ENCODE measurements at regions not wholly inside any gene's neighbourhood (a gene's known extent, or its start where the extent isn't known, plus 50 kb on each side); places are given as distances from the start of the nearest gene placed in this dataset.

GRCh38 chr10:123552760-123553554, 113.2 kb upstream of the GPR26 start:
- Mint-ChIP-seq H3K9me3 (no peaks in the 10 kb centered on the region), H3K4me3 (no peak overlapping the region), H3K27ac (no peak overlapping the region), H3K27me3 (peaks cover 9% of the 10 kb centered on the region), H3K36me3 (no peaks in the 10 kb centered on the region), H3K4me1 (peaks cover 11% of the 10 kb centered on the region)
- peak; percentile 71 for ATAC-seq

GRCh38 chr10:123553810-123554430, 112.2 kb upstream of the GPR26 start:
- Mint-ChIP-seq H3K27me3 (peaks cover 9% of the 10 kb centered on the region), H3K4me1 (peaks cover 11% of the 10 kb centered on the region), H3K4me3 (no peak overlapping the region), H3K27ac (no peak overlapping the region), H3K9me3 (no peaks in the 10 kb centered on the region), H3K36me3 (no peaks in the 10 kb centered on the region)
- ATAC-seq, result no peak

DNA sequence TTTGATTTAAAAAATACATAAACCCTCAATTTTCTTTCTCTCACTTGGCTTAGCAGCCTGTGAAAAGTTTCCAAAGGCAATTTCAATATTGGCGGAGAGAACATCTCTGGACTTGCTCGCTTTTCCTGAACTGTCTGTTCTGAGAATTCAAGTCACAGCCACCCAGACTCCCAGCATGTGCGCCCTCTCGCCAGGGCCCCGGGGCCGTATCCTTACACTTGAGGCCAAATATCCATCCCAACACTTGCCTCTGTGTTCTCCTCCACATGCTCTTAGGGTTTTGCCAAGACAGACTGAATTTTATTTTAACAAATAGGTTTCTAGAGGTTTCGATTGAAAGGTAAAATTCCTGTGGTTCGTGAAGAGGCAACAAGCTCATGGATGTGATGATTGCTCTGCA, 111.5 kb upstream of the GPR26 start:
- Mint-ChIP-seq H3K36me3 (no peaks in the 10 kb centered on the region), H3K4me3 (no peak overlapping the region), H3K9me3 (no peaks in the 10 kb centered on the region), H3K27me3 (peaks cover 16% of the 10 kb centered on the region), H3K4me1 (peaks cover 16% of the 10 kb centered on the region), H3K27ac (no peak overlapping the region)
- ATAC-seq, result no peak

GRCh38 chr10:123555616-123556015, 110.5 kb upstream of the GPR26 start:
- Mint-ChIP-seq H3K27me3 (peaks cover 24% of the 10 kb centered on the region), H3K9me3 (no peaks in the 10 kb centered on the region), H3K4me1 (peaks cover 16% of the 10 kb centered on the region), H3K27ac (no peak overlapping the region), H3K4me3 (no peak overlapping the region), H3K36me3 (no peaks in the 10 kb centered on the region)
- ATAC-seq, result no peak

DNA sequence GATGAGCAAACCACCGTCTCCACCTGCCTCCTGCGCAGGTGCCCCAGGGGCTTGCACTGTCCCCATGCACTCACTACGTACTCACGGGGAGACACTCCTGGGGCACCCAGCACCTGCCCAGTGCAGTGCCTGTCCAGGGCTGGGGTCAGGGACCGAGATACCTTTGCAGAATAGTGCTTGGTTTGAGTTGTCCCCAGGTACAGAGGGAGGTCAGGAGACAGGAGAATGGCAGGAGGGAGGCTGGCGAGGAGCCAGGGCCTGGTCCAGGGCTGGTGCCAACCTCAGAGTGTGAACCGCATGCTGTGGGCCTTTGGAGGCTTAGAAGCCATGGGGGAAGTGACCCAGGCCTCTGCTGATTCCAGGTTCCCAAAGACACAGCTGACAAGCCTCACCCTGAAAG, 110.1 kb upstream of the GPR26 start:
- Mint-ChIP-seq H3K9me3 (no peaks in the 10 kb centered on the region), H3K27me3 (peaks cover 25% of the 10 kb centered on the region), H3K27ac (no peak overlapping the region), H3K36me3 (no peaks in the 10 kb centered on the region), H3K4me3 (no peak overlapping the region), H3K4me1 (peaks cover 16% of the 10 kb centered on the region)
- ATAC-seq, result no peak

- no peaks in the 10 kb centered on the region for H3K9me3 Mint-ChIP-seq
- no peak overlapping the region for H3K4me3 Mint-ChIP-seq
- no peak for ATAC-seq
- H3K36me3 Mint-ChIP-seq, result no peaks in the 10 kb centered on the region
- no peak overlapping the region for H3K27ac Mint-ChIP-seq
- peaks cover 16% of the 10 kb centered on the region for H3K4me1 Mint-ChIP-seq
- H3K27me3 Mint-ChIP-seq, result peaks cover 20% of the 10 kb centered on the region
These were observed 109.4 kb upstream of the GPR26 start for GRCh38 chr10:123556736-123557135.

- H3K4me1 Mint-ChIP-seq, result peaks cover 15% of the 10 kb centered on the region
- H3K36me3 Mint-ChIP-seq, result no peaks in the 10 kb centered on the region
- no peak overlapping the region for H3K27ac Mint-ChIP-seq
- ATAC-seq, result no peak
- no peaks in the 10 kb centered on the region for H3K9me3 Mint-ChIP-seq
- H3K27me3 Mint-ChIP-seq, result peaks cover 20% of the 10 kb centered on the region
- H3K4me3 Mint-ChIP-seq, result no peak overlapping the region
These were observed 108.6 kb upstream of the GPR26 start for GRCh38 chr10:123557366-123558108.

- Mint-ChIP-seq H3K9me3 (no peaks in the 10 kb centered on the region), H3K27ac (no peak overlapping the region), H3K4me3 (no peak overlapping the region), H3K4me1 (peaks cover 5% of the 10 kb centered on the region), H3K27me3 (peaks cover 20% of the 10 kb centered on the region), H3K36me3 (no peaks in the 10 kb centered on the region)
- ATAC-seq, result no peak
These were observed 107.5 kb upstream of the GPR26 start for GRCh38 chr10:123558651-123559050.

GRCh38 chr10:123559066-123559822, 106.9 kb upstream of the GPR26 start:
- Mint-ChIP-seq H3K4me1 (peaks cover 5% of the 10 kb centered on the region), H3K4me3 (no peak overlapping the region), H3K9me3 (no peaks in the 10 kb centered on the region), H3K27ac (no peak overlapping the region), H3K36me3 (no peaks in the 10 kb centered on the region), H3K27me3 (peaks cover 20% of the 10 kb centered on the region)
- ATAC-seq, result peak; percentile 62

DNA sequence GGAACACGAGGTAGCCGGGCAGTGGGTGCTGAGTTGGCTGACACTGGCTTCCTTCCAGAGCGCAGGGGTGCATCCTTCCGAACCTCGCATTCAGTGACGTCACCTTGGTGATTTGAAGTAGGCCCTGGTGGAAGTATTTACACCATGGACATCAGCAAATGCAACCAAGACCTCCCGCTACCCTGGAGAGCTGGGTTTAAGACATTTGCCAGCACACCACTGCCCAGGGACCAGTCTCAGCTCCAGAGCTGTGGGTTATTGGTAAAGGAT, 106.4 kb upstream of the GPR26 start:
- Mint-ChIP-seq H3K9me3 (no peaks in the 10 kb centered on the region), H3K27ac (no peak overlapping the region), H3K36me3 (no peaks in the 10 kb centered on the region), H3K4me3 (no peak overlapping the region), H3K4me1 (peaks cover 5% of the 10 kb centered on the region), H3K27me3 (peaks cover 20% of the 10 kb centered on the region)
- no peak for ATAC-seq

GRCh38 chr10:123560301-123561140, 105.6 kb upstream of the GPR26 start:
- H3K27me3 Mint-ChIP-seq, result peaks cover 20% of the 10 kb centered on the region
- ATAC-seq, result no peak
- H3K4me1 Mint-ChIP-seq, result peaks cover 5% of the 10 kb centered on the region
- no peak overlapping the region for H3K4me3 Mint-ChIP-seq
- H3K9me3 Mint-ChIP-seq, result no peaks in the 10 kb centered on the region
- no peak overlapping the region for H3K27ac Mint-ChIP-seq
- H3K36me3 Mint-ChIP-seq, result no peaks in the 10 kb centered on the region

GRCh38 chr10:123561141-123561440, 105.1 kb upstream of the GPR26 start:
- H3K36me3 Mint-ChIP-seq, result no peaks in the 10 kb centered on the region
- H3K4me1 Mint-ChIP-seq, result peaks cover 5% of the 10 kb centered on the region
- no peaks in the 10 kb centered on the region for H3K9me3 Mint-ChIP-seq
- no peak for ATAC-seq
- H3K27ac Mint-ChIP-seq, result no peak overlapping the region
- no peak overlapping the region for H3K4me3 Mint-ChIP-seq
- peaks cover 20% of the 10 kb centered on the region for H3K27me3 Mint-ChIP-seq

GRCh38 chr10:123562387-123562786, 103.8 kb upstream of the GPR26 start:
- Mint-ChIP-seq H3K27ac (no peak overlapping the region), H3K4me3 (no peak overlapping the region), H3K27me3 (peaks cover 20% of the 10 kb centered on the region), H3K9me3 (no peaks in the 10 kb centered on the region), H3K36me3 (no peaks in the 10 kb centered on the region), H3K4me1 (peaks cover 5% of the 10 kb centered on the region)
- no peak for ATAC-seq

DNA sequence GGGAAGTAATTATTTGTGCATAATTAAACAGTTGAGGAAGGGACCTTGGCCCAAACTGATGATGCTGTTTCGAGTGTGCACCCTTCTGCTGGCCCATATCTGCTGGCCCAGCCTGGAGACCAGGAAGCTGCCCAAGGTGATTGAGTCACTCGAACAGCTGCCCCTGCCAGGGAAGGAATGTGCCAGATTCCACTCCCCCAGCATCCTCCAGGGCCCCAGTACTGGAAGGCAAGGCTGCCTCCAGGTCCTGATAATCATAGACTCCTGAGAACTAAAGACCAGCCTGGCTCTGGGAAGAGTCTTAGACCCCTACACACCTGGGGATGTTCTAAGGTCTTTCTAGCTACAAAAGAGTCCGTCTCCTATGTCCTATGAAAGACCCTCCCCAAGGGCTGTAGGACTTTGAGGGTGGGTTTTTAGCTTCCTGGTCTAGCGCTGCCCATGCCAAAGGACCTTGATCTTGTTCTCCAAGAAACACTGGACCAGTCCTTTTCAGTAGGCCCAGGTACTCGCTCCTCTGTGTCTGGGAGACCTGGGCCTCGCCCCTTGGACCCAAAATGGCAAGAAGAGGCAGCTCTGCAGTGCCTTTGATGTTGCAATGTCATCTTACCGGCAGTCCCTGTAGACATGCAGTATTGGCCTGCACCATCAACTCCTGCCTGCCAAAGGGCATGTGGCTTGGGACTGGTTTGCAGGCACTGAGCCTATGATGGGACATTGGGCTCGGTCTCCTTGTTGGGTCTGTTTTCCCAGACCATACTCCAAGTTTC, 103.2 kb upstream of the GPR26 start:
- Mint-ChIP-seq H3K9me3 (no peaks in the 10 kb centered on the region), H3K27me3 (peaks cover 26% of the 10 kb centered on the region), H3K27ac (no peak overlapping the region), H3K36me3 (no peaks in the 10 kb centered on the region), H3K4me3 (no peak overlapping the region), H3K4me1 (peaks cover 5% of the 10 kb centered on the region)
- no peak for ATAC-seq
